Hepatocyte (in vitro differentiated cells): ENCODE measurements at regions not wholly inside any gene's neighbourhood (a gene's known extent, or its start where the extent isn't known, plus 50 kb on each side); places are given as distances from the start of the nearest gene placed in this dataset.

Source experiments
- EZH2 ChIP-seq: fragments of 200-600 bp; sonication (generic); IDR thresholded peaks from 2 replicates; pipeline ENCODE4 v1.6.1; 2016; ENCODE audit warnings: antibody characterized with exemption, mild to moderate bottlenecking, borderline replicate concordance
- TF ChIP-seq, protein P1 (sequence below): fragments of 200-600 bp; sonication (generic); IDR thresholded peaks from 2 replicates; pipeline ENCODE4 v1.5.1; 2016; ENCODE audit warnings: antibody characterized with exemption, mild to moderate bottlenecking; ENCODE audit not compliant: poor library complexity

- TF ChIP-seq, protein P1, sequence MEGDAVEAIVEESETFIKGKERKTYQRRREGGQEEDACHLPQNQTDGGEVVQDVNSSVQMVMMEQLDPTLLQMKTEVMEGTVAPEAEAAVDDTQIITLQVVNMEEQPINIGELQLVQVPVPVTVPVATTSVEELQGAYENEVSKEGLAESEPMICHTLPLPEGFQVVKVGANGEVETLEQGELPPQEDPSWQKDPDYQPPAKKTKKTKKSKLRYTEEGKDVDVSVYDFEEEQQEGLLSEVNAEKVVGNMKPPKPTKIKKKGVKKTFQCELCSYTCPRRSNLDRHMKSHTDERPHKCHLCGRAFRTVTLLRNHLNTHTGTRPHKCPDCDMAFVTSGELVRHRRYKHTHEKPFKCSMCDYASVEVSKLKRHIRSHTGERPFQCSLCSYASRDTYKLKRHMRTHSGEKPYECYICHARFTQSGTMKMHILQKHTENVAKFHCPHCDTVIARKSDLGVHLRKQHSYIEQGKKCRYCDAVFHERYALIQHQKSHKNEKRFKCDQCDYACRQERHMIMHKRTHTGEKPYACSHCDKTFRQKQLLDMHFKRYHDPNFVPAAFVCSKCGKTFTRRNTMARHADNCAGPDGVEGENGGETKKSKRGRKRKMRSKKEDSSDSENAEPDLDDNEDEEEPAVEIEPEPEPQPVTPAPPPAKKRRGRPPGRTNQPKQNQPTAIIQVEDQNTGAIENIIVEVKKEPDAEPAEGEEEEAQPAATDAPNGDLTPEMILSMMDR, result no peak
- no peak for TF ChIP-seq EZH2
These were observed 794.6 kb upstream of the ZNF608 start for GRCh38 chr5:125541085-125541484.
